ENCODE measurements at regions not wholly inside any gene's neighbourhood (a gene's known extent, or its start where the extent isn't known, plus 50 kb on each side); places are given as distances from the start of the nearest gene placed in this dataset.

DNA sequence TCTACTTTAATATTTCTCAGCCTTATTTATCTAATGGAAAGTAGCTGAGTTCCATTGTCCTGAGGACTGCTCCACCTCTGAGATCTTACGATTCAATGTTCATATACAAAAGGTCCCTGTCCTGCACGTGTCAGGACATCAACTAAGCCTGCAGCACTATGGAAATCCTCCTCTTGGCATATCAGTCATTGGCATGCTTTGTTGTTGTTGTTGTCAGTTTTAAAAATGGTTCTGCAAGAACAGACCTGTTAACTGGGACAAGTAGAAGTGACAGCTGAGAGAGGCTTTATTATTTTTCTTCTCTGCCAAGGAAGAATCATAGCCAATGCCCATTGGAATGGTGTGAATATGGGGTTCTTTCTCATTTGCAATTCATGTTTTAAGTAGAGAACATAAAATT lies 450.1 kb upstream of the PKDCC start:
- TF ChIP-seq TAF1 (IDR thresholded peaks at IDR 0.05; ENCODE audit: low read depth, low read length) (no peak), POLR2A (IDR thresholded peaks at IDR 0.05; ENCODE audit: low read depth, low read length) (no peak), POLR2AphosphoS5 (IDR thresholded peaks at IDR 0.05; ENCODE audit: low read depth, low read length) (no peak), SPI1 (IDR thresholded peaks at IDR 0.05; ENCODE audit: low read depth, low read length) (no peak)
